ENCODE measurements at regions not wholly inside any gene's neighbourhood (a gene's known extent, or its start where the extent isn't known, plus 50 kb on each side); places are given as distances from the start of the nearest gene placed in this dataset.

- no peak for ATAC-seq
- no peak for FAIRE-seq
- DNase-seq (ENCODE audit: low read depth, low spot score) = no peak
- Histone ChIP-seq H3K79me2 (ENCODE audit: control insufficient read depth, insufficient read depth, low read length) (no peaks in the 10 kb centered on the region), H2AFZ (ENCODE audit: control insufficient read depth, low read depth, low read length) (no peak overlapping the region), H3K36me3 (ENCODE audit: control insufficient read depth in 2 of 2, insufficient read depth in 2 of 2, low read length in 1 of 2) (no peaks in the 10 kb centered on the region), H3K4me3 (no peak overlapping the region), H4K20me1 (ENCODE audit: control insufficient read depth, insufficient read depth) (no peaks in the 10 kb centered on the region), H3K9me3 (replicated peaks; ENCODE audit: control insufficient read depth, insufficient read depth, low read length) (no peaks in the 10 kb centered on the region), H3K4me2 (ENCODE audit: control insufficient read depth, insufficient read depth) (no peak overlapping the region), H3K9ac (ENCODE audit: control insufficient read depth, insufficient read depth, low read length) (no peak overlapping the region), H3K27me3 (replicated peaks in 1 of 2; ENCODE audit: control insufficient read depth in 2 of 2, insufficient read depth in 2 of 2, low read length in 1 of 2) (no peaks in the 10 kb centered on the region), H3K27ac (ENCODE audit: control insufficient read depth, insufficient read depth) (no peak overlapping the region), H3K4me1 (ENCODE audit: control insufficient read depth, insufficient read depth, low read length) (no peaks in the 10 kb centered on the region)
- CTCF ChIA-PET = no interaction called here
- intact Hi-C loops (cut with micrococcal nuclease; ENCODE audit: unreplicated experiment) (no loop called here), in situ Hi-C loops (cut with MboI) (no loop called here)
- SMC1A ChIA-PET (ENCODE audit: uncharacterized antibody, unreplicated experiment) = no interaction called here
- POLR2A ChIA-PET = no interaction called here
- BruUV-seq (replicated peaks) = no TSS peak
- RAD21 ChIA-PET (ENCODE audit: unreplicated experiment) = no interaction called here
- 0% methylated on average over 2 of the region's 2 CpGs for WGBS (ENCODE audit: insufficient coverage, insufficient replicate concordance, low lambda C conversion rate, missing lambda C conversion rate)
- TF ChIP-seq RAD21 (IDR thresholded peaks at IDR 0.05; ENCODE audit: insufficient read depth, low read depth, low read length) (no peak), BHLHE40 (IDR thresholded peaks at IDR 0.05; ENCODE audit: borderline replicate concordance in 1 of 2, low read depth in 2 of 2, low read length in 1 of 2) (no peak), RB1 (IDR thresholded peaks at IDR 0.05; ENCODE audit: borderline replicate concordance) (no peak), MTA3 (IDR thresholded peaks at IDR 0.05; ENCODE audit: borderline replicate concordance, low read length) (no peak), MTA2 (IDR thresholded peaks at IDR 0.05; ENCODE audit: low read depth) (no peak), ZSCAN29 (IDR thresholded peaks at IDR 0.05) (no peak), E4F1 (IDR thresholded peaks at IDR 0.05; ENCODE audit: borderline replicate concordance, partially characterized antibody) (no peak), IRF4 (IDR thresholded peaks at IDR 0.05; ENCODE audit: low read depth, low read length) (no peak), HSF1 (IDR thresholded peaks at IDR 0.05; ENCODE audit: low read depth, low read length) (no peak), HDAC6 (IDR thresholded peaks at IDR 0.05; ENCODE audit: unreplicated experiment) (no peak), TCF3 (IDR thresholded peaks at IDR 0.05; ENCODE audit: borderline replicate concordance, insufficient read depth, low read depth, low read length) (no peak), ZNF24 (IDR thresholded peaks at IDR 0.05) (no peak), USF1 (IDR thresholded peaks at IDR 0.05; ENCODE audit: borderline replicate concordance, extremely low read length, insufficient read depth, low read depth, low read length) (no peak), HCFC1 (IDR thresholded peaks at IDR 0.05; ENCODE audit: low read length) (no peak), HDGF (IDR thresholded peaks at IDR 0.05) (no peak), SIX5 (IDR thresholded peaks at IDR 0.05; ENCODE audit: low read depth, low read length, severe bottlenecking) (no peak), REST (IDR thresholded peaks at IDR 0.05; ENCODE audit: low read depth, low read length) (no peak), CREM (IDR thresholded peaks at IDR 0.05; ENCODE audit: low read depth) (no peak)
Observed at GRCh38 chr5:136642976-136643375, 277.6 kb upstream of the TRPC7 start.

All from GM12878 (cell line).